Endothelial cell of umbilical vein (primary cell): ENCODE measurements at regions not wholly inside any gene's neighbourhood (a gene's known extent, or its start where the extent isn't known, plus 50 kb on each side); places are given as distances from the start of the nearest gene placed in this dataset.

Source experiments
- BruUV-seq: library from RNA; stranded (reverse); fragments of 400-500 nt; replicated peaks from 2 replicates; lab custom pipeline; 2021; lab: Mats Ljungman, UMichigan
- CTCF ChIA-PET: fragments of 300-600, 350-600 bp; sonication (Branson Sonifier 250); formaldehyde crosslinking; loops from one replicate; lab custom pipeline; 2021; ENCODE audit warnings: antibody characterized with exemption, inconsistent platforms; lab: Charles Lee
- POLR2A ChIA-PET: fragments of 300-600, 350-600 bp; sonication (Branson Sonifier 250); formaldehyde crosslinking; loops from one replicate; lab custom pipeline; 2021; ENCODE audit warnings: antibody characterized with exemption, inconsistent platforms; lab: Charles Lee
- DNase-seq: peaks from one replicate; pipeline ENCODE4 v3.0.0-alpha.2; 2011; ENCODE audit warnings: low read depth, low spot score
- FAIRE-seq: peaks from 2 replicates; lab custom pipeline; 2011; peaks lifted over from hg19 to GRCh38; lab: Jason Lieb, UNC
- H2AFZ ChIP-seq: 2 replicates; pipeline ENCODE4 v1.6.0; 2012; ENCODE audit warnings: low read depth, low read length, control low read depth, inconsistent platforms
- H3K27ac ChIP-seq: 2 replicates; pipeline ENCODE4 v1.5.1; 2011; ENCODE audit warnings: low read depth, mild to moderate bottlenecking, control low read depth, low read length, moderate library complexity; ENCODE audit not compliant: insufficient read depth
- H3K27me3 ChIP-seq, 2 experiments: 2 replicates each; pipeline versions ENCODE4 v1.6.0 to v1.6.1; 2011; ENCODE audit warnings: low read length in 2 of 2, mixed read lengths in 1 of 2; ENCODE audit not compliant: control insufficient read depth in 2 of 2, insufficient read depth in 2 of 2
- H3K36me3 ChIP-seq, 2 experiments: 2 replicates in 1 of 2; 3 replicates in 1 of 2; pipeline ENCODE4 v1.5.1; 2011; ENCODE audit warnings: low read length in 2 of 2, mild to moderate bottlenecking in 1 of 2, moderate library complexity in 1 of 2; ENCODE audit not compliant: control insufficient read depth in 2 of 2, insufficient read depth in 2 of 2; ENCODE audit errors: extremely low read depth in 1 of 2
- H3K4me1 ChIP-seq: 3 replicates; pipeline ENCODE4 v1.5.1; 2011; ENCODE audit warnings: mild to moderate bottlenecking, low read length; ENCODE audit not compliant: control insufficient read depth, insufficient read depth; ENCODE audit errors: extremely low read depth
- H3K4me2 ChIP-seq: 2 replicates; pipeline ENCODE4 v1.6.1; 2011; ENCODE audit warnings: low read length, control low read depth, mixed read lengths; ENCODE audit not compliant: insufficient read depth
- H3K4me3 ChIP-seq, 3 experiments: fragments of 200-600 bp in 1 of 3; sonication (generic), shearing (Covaris generic) in 1 of 3; replicated peaks in 1 of 3; 2 replicates each; pipeline ENCODE4 v1.5.1; 2011 to 2016; ENCODE audit warnings: control low read depth in 3 of 3, low read length in 3 of 3, mild to moderate bottlenecking in 2 of 3, inconsistent platforms in 1 of 3, low read depth in 1 of 3, moderate library complexity in 1 of 3; ENCODE audit not compliant: insufficient read depth in 1 of 3
- H3K79me2 ChIP-seq: 2 replicates; pipeline ENCODE4 v1.6.0; 2012; ENCODE audit warnings: low read length, inconsistent platforms; ENCODE audit not compliant: control insufficient read depth, insufficient read depth
- H3K9ac ChIP-seq: replicated peaks from 2 replicates; pipeline ENCODE3; 2011; ENCODE audit warnings: low read length, control low read depth; ENCODE audit not compliant: insufficient read depth; ENCODE audit errors: extremely low read depth
- H3K9me1 ChIP-seq: replicated peaks from 3 replicates; pipeline ENCODE4 v1.6.0; 2011; ENCODE audit warnings: mild to moderate bottlenecking, low read length; ENCODE audit not compliant: control insufficient read depth, insufficient read depth; ENCODE audit errors: extremely low read depth
- H3K9me3 ChIP-seq: replicated peaks from 2 replicates; pipeline ENCODE4 v1.5.1; 2012; ENCODE audit warnings: low read length, inconsistent platforms; ENCODE audit not compliant: control insufficient read depth, insufficient read depth
- H4K20me1 ChIP-seq: replicated peaks from 2 replicates; pipeline ENCODE3; 2011; ENCODE audit warnings: mild to moderate bottlenecking, low read length; ENCODE audit not compliant: control insufficient read depth, insufficient read depth; ENCODE audit errors: extremely low read depth
- CTCF ChIP-seq, 2 donors: IDR thresholded peaks; 1 replicate in 1 of 2; 2 replicates in 1 of 2; pipeline ENCODE4 v1.5.1; 2011; ENCODE audit warnings: low read length in 2 of 2, mild to moderate bottlenecking in 2 of 2, moderate library complexity in 2 of 2, control low read depth in 1 of 2, inconsistent platforms in 1 of 2, low read depth in 1 of 2; ENCODE audit not compliant: insufficient read depth in 1 of 2; ENCODE audit errors: extremely low read depth in 1 of 2
- EZH2 ChIP-seq: IDR thresholded peaks from 2 replicates; pipeline ENCODE4 v1.6.1; 2012; ENCODE audit warnings: borderline replicate concordance, low read depth, mild to moderate bottlenecking, moderate library complexity, low read length, inconsistent platforms; ENCODE audit not compliant: severe bottlenecking
- FOS ChIP-seq: IDR thresholded peaks from 2 replicates; pipeline ENCODE4 v1.6.1; 2011; ENCODE audit warnings: mild to moderate bottlenecking, low read length, moderate library complexity, borderline replicate concordance; ENCODE audit not compliant: insufficient read depth
- GATA2 ChIP-seq: IDR thresholded peaks from 2 replicates; pipeline ENCODE4 v1.7.0; 2011; ENCODE audit warnings: low read depth, mild to moderate bottlenecking, moderate library complexity, mixed read lengths, low read length; ENCODE audit not compliant: insufficient read length, insufficient read depth
- JUN ChIP-seq: IDR thresholded peaks from 2 replicates; pipeline ENCODE4 v1.6.1; 2011; ENCODE audit warnings: borderline replicate concordance, low read depth; ENCODE audit not compliant: insufficient read length, insufficient read depth
- MAX ChIP-seq: IDR thresholded peaks from 2 replicates; pipeline ENCODE4 v1.6.1; 2011; ENCODE audit not compliant: insufficient read depth, insufficient read length
- MYC ChIP-seq: IDR thresholded peaks from one replicate; pipeline ENCODE4 v1.6.1; 2011; ENCODE audit warnings: mild to moderate bottlenecking, low read depth, low read length
- POLR2A ChIP-seq: IDR thresholded peaks from 2 replicates; pipeline ENCODE4 v1.6.1; 2012; ENCODE audit warnings: low read depth, mild to moderate bottlenecking, control low read depth, low read length
- POLR2AphosphoS5 ChIP-seq: IDR thresholded peaks from 2 replicates; pipeline ENCODE4 v1.6.1; 2012; ENCODE audit warnings: low read depth, mild to moderate bottlenecking, control low read depth, low read length, moderate library complexity; ENCODE audit not compliant: insufficient read depth
- dilution Hi-C: fragments of 300-500 bp; cut with MboI; formaldehyde crosslinking; loops from one replicate; pipeline ENCODE4 v1.15.0; 2019; ENCODE audit warnings: low sequenced_read_pairs; ENCODE audit not compliant: extremely low pct_ligation_motif_present
- intact Hi-C: fragments of 100-400 bp; cut with micrococcal nuclease; formaldehyde crosslinking; loops from one replicate; pipeline ENCODE4 v1.10.0; 2022

DNA sequence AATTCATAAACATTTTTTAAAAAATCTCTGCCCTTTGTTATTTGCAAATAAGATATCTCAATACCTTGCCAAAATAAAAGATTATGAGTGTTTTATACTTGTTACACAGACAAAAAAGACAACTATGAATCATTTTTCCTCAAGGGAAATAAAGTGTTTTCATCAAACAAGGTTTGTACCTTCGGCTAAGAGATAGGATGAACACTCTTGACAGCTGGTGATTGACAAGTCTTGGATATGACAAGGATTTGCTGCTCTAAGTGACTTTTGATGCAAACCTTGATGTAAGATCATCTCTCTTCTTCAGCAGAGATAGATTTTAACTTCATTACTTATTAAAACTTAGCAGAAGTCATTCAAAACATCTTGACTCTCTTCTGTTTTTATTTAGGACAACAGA lies 514.3 kb upstream of the IRAK1BP1 start:
- BruUV-seq = no TSS peak
- H4K20me1 ChIP-seq = peaks cover 2% of the 10 kb centered on the region
- CTCF ChIA-PET = no interaction called here
- H3K4me3 ChIP-seq = no peak overlapping the region
- no peaks in the 10 kb centered on the region for H3K9me1 ChIP-seq
- H3K79me2 ChIP-seq = no peaks in the 10 kb centered on the region
- H3K9me3 ChIP-seq = no peaks in the 10 kb centered on the region
- H3K4me2 ChIP-seq = no peak overlapping the region
- H3K4me1 ChIP-seq = no peaks in the 10 kb centered on the region
- intact Hi-C loops (no loop called here), dilution Hi-C loops (no loop called here)
- TF ChIP-seq JUN = no peak
- no peak for TF ChIP-seq GATA2
- TF ChIP-seq EZH2 = no peak
- TF ChIP-seq POLR2AphosphoS5 = no peak
- TF ChIP-seq POLR2A = no peak
- TF ChIP-seq FOS = no peak
- no peak for TF ChIP-seq MAX
- no peak for TF ChIP-seq MYC
- no peak for TF ChIP-seq CTCF (IDR thresholded peaks at IDR 0.05; ENCODE audit: extremely low read depth in 1 of 2, insufficient read depth in 1 of 2, low read depth in 1 of 2, low read length in 2 of 2)
- DNase-seq = no peak
- no peak overlapping the region for H3K27ac ChIP-seq
- POLR2A ChIA-PET = no interaction called here
- FAIRE-seq = no peak
- H3K9ac ChIP-seq = no peak overlapping the region
- no peaks in the 10 kb centered on the region for H3K27me3 ChIP-seq
- no peak overlapping the region for H2AFZ ChIP-seq
- H3K36me3 ChIP-seq = no peaks in the 10 kb centered on the region
